8988T (cell line): ENCODE measurements at regions not wholly inside any gene's neighbourhood (a gene's known extent, or its start where the extent isn't known, plus 50 kb on each side); places are given as distances from the start of the nearest gene placed in this dataset.
A peak's percentile ranks its signal among the peaks of the same experiment; 100 is the strongest.

Experiments used
- DNase-seq: peaks from one replicate; pipeline ENCODE4 v3.0.0; 2011

GRCh38 chr11:35077709-35078469 is 61.1 kb upstream of the CD44 start:
- DNase-seq = no peak

- DNase-seq = no peak
Measured at GRCh38 chr11:35078470-35078735, 60.6 kb upstream of the CD44 start.

- DNase-seq = no peak
Measured at GRCh38 chr11:35079611-35080010, 59.4 kb upstream of the CD44 start.

GRCh38 chr11:35082321-35083180 is 56.4 kb upstream of the CD44 start:
- DNase-seq = peak; percentile 82

GRCh38 chr11:35083181-35083430 is 55.9 kb upstream of the CD44 start:
- DNase-seq = no peak

GRCh38 chr11:35083431-35084238 is 55.3 kb upstream of the CD44 start:
- peak; percentile 63 for DNase-seq

- DNase-seq = no peak
Measured at GRCh38 chr11:35084817-35085440, 54.0 kb upstream of the CD44 start.

- DNase-seq = no peak
Measured at GRCh38 chr11:35085531-35086165, 53.3 kb upstream of the CD44 start.

GRCh38 chr11:35087648-35088047 is 51.3 kb upstream of the CD44 start:
- DNase-seq = no peak

- no peak for DNase-seq
Measured at GRCh38 chr11:35088226-35088625, 50.7 kb upstream of the CD44 start.

- no peak for DNase-seq
Measured at GRCh38 chr11:35088676-35089075, 50.3 kb upstream of the CD44 start.
